ENCODE measurements at regions not wholly inside any gene's neighbourhood (a gene's known extent, or its start where the extent isn't known, plus 50 kb on each side); places are given as distances from the start of the nearest gene placed in this dataset.

DNA sequence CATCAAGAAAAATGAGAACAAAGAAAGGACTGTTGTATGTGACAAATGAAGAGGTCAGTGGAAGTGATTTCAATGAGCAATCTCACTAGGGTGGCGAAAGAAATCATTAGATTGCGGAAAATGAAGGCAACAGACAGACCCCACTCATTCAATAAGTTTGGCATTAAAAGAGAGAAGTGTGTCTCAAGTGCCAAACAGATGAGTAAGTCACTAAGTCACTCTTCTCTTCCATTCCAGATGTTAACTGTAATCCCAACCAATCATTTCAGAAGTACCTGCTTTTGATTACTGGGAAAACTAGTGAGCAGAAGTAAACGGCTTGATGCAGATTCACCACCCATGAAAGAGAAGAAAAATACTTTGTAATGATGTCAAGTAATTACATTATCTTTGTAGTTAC is 144.3 kb upstream of the PRMT6 start (continued):
- TF ChIP-seq, protein P1, sequence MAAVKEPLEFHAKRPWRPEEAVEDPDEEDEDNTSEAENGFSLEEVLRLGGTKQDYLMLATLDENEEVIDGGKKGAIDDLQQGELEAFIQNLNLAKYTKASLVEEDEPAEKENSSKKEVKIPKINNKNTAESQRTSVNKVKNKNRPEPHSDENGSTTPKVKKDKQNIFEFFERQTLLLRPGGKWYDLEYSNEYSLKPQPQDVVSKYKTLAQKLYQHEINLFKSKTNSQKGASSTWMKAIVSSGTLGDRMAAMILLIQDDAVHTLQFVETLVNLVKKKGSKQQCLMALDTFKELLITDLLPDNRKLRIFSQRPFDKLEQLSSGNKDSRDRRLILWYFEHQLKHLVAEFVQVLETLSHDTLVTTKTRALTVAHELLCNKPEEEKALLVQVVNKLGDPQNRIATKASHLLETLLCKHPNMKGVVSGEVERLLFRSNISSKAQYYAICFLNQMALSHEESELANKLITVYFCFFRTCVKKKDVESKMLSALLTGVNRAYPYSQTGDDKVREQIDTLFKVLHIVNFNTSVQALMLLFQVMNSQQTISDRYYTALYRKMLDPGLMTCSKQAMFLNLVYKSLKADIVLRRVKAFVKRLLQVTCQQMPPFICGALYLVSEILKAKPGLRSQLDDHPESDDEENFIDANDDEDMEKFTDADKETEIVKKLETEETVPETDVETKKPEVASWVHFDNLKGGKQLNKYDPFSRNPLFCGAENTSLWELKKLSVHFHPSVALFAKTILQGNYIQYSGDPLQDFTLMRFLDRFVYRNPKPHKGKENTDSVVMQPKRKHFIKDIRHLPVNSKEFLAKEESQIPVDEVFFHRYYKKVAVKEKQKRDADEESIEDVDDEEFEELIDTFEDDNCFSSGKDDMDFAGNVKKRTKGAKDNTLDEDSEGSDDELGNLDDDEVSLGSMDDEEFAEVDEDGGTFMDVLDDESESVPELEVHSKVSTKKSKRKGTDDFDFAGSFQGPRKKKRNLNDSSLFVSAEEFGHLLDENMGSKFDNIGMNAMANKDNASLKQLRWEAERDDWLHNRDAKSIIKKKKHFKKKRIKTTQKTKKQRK (IDR thresholded peaks at IDR 0.05; ENCODE audit: low read depth, low read length) = no peak
- no peak for TF ChIP-seq BACH1 (IDR thresholded peaks at IDR 0.05; ENCODE audit: borderline replicate concordance)
- no peak for TF ChIP-seq ZNF207 (IDR thresholded peaks at IDR 0.05; ENCODE audit: borderline replicate concordance)
- no peak for TF ChIP-seq PAX8 (IDR thresholded peaks at IDR 0.05)
- TF ChIP-seq NFYB (IDR thresholded peaks at IDR 0.05; ENCODE audit: insufficient read depth, low read depth, low read length) = no peak
- TF ChIP-seq KAT2A (conservative IDR thresholded peaks at IDR 0.05; ENCODE audit: control insufficient read depth, low read depth, low read length) = no peak

GRCh38 chr1:106921186-106921585 is 135.3 kb upstream of the PRMT6 start:
- H3K4me3 ChIP-seq = no peak overlapping the region
- H3K9ac ChIP-seq (ENCODE audit: control insufficient read depth, insufficient read depth, low read length) = no peak overlapping the region
- no TSS peak for BruUV-seq (replicated peaks)
- no peaks in the 10 kb centered on the region for H3K4me1 ChIP-seq (ENCODE audit: control insufficient read depth, insufficient read depth, low read length)
- no peak overlapping the region for H3K4me2 ChIP-seq (ENCODE audit: control insufficient read depth, insufficient read depth)
- SMC1A ChIA-PET (ENCODE audit: uncharacterized antibody, unreplicated experiment) = no interaction called here
- in situ Hi-C loops (cut with MboI) (no loop called here), intact Hi-C loops (cut with micrococcal nuclease; ENCODE audit: unreplicated experiment) (no loop called here)
- H4K20me1 ChIP-seq (ENCODE audit: control insufficient read depth, insufficient read depth) = no peaks in the 10 kb centered on the region
- H2AFZ ChIP-seq (ENCODE audit: control insufficient read depth, low read depth, low read length) = no peak overlapping the region
- DNase-seq (ENCODE audit: low read depth, low spot score) (no peak), FAIRE-seq (no peak), ATAC-seq (no peak)
- RAD21 ChIA-PET (ENCODE audit: unreplicated experiment) = no interaction called here
- CTCF ChIA-PET = no interaction called here
- H3K79me2 ChIP-seq (ENCODE audit: control insufficient read depth, insufficient read depth, low read length) = no peaks in the 10 kb centered on the region
- POLR2A ChIA-PET = no interaction called here
- no peaks in the 10 kb centered on the region for H3K36me3 ChIP-seq (ENCODE audit: control insufficient read depth in 2 of 2, insufficient read depth in 2 of 2, low read length in 1 of 2)
- H3K27ac ChIP-seq (ENCODE audit: control insufficient read depth, insufficient read depth) = no peak overlapping the region
- H3K27me3 ChIP-seq (replicated peaks in 1 of 2; ENCODE audit: control insufficient read depth in 2 of 2, insufficient read depth in 2 of 2, low read length in 1 of 2) = no peaks in the 10 kb centered on the region
- H3K9me3 ChIP-seq (replicated peaks; ENCODE audit: control insufficient read depth, insufficient read depth, low read length) = no peaks in the 10 kb centered on the region
- TF ChIP-seq BHLHE40 (IDR thresholded peaks at IDR 0.05; ENCODE audit: borderline replicate concordance in 1 of 2, low read depth in 2 of 2, low read length in 1 of 2) (no peak), BMI1 (IDR thresholded peaks at IDR 0.05; ENCODE audit: borderline replicate concordance) (no peak), TCF7 (IDR thresholded peaks at IDR 0.05; ENCODE audit: borderline replicate concordance) (no peak), CREM (IDR thresholded peaks at IDR 0.05; ENCODE audit: low read depth) (no peak), RB1 (IDR thresholded peaks at IDR 0.05; ENCODE audit: borderline replicate concordance) (no peak), HDAC2 (IDR thresholded peaks at IDR 0.05) (no peak), ZBTB40 (IDR thresholded peaks at IDR 0.05; ENCODE audit: borderline replicate concordance) (no peak), POLR2AphosphoS2 (IDR thresholded peaks at IDR 0.05; ENCODE audit: low read depth, low read length) (no peak), STAT1 (conservative IDR thresholded peaks at IDR 0.05) (no peak)

All from GM12878 (cell line).